Neural crest cell (in vitro differentiated cells): ENCODE measurements at regions not wholly inside any gene's neighbourhood (a gene's known extent, or its start where the extent isn't known, plus 50 kb on each side); places are given as distances from the start of the nearest gene placed in this dataset.

Experiments used
- DNase-seq: peaks from one replicate; pipeline ENCODE4 v3.0.0; 2021; ENCODE audit warnings: low read depth, mixed read lengths, low spot score
- H3K27ac Mint-ChIP-seq: one replicate; pipeline ENCODE4 v1.8.0; 2021; ENCODE audit warnings: mild to moderate bottlenecking, mixed read lengths; ENCODE audit not compliant: unreplicated experiment
- H3K27me3 Mint-ChIP-seq: 2 replicates; pipeline ENCODE4 v1.8.0; 2021; ENCODE audit warnings: low read depth, mild to moderate bottlenecking, mixed read lengths
- H3K36me3 Mint-ChIP-seq: 2 replicates; pipeline ENCODE4 v1.8.0; 2021; ENCODE audit warnings: low read depth, mild to moderate bottlenecking, mixed read lengths
- H3K4me1 Mint-ChIP-seq: 2 replicates; pipeline ENCODE4 v1.8.0; 2021; ENCODE audit warnings: mixed read lengths
- H3K4me3 Mint-ChIP-seq: one replicate; pipeline ENCODE4 v1.8.0; 2021; ENCODE audit warnings: mild to moderate bottlenecking, mixed read lengths
- H3K9me3 Mint-ChIP-seq: 2 replicates; pipeline ENCODE4 v1.8.0; 2021; ENCODE audit warnings: mixed read lengths
- TF ChIP-seq, protein P1 (sequence below): fragments of 200-600 bp; sonication (generic); conservative IDR thresholded peaks from 2 replicates; pipeline ENCODE4 v1.5.0; 2021; ENCODE audit warnings: antibody characterized with exemption, mild to moderate bottlenecking

DNA sequence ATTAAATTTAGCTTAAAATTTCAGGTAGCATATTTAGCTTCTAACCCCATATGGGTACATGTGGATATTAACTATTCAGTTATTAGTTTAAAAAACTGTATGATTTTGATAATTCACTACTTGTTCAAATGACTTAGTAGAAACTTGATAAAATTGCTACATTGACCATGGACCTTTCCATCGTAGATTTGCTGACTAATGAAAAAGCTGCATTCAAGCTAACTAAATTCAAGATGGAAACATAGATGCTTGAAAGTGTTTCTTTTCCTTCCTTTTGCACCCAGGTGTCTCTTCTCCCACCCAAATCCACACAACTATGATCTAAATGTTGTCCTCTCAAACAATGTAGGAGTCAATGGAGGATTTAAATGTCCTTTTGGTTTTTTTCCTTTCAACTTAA, 439.2 kb downstream of the TBC1D4 start:
- Mint-ChIP-seq H3K4me3 (no peak overlapping the region), H3K9me3 (peaks cover 9% of the 10 kb centered on the region), H3K27me3 (no peaks in the 10 kb centered on the region), H3K4me1 (no peaks in the 10 kb centered on the region), H3K36me3 (peaks cover 4% of the 10 kb centered on the region), H3K27ac (no peak overlapping the region)
- TF ChIP-seq, protein P1, sequence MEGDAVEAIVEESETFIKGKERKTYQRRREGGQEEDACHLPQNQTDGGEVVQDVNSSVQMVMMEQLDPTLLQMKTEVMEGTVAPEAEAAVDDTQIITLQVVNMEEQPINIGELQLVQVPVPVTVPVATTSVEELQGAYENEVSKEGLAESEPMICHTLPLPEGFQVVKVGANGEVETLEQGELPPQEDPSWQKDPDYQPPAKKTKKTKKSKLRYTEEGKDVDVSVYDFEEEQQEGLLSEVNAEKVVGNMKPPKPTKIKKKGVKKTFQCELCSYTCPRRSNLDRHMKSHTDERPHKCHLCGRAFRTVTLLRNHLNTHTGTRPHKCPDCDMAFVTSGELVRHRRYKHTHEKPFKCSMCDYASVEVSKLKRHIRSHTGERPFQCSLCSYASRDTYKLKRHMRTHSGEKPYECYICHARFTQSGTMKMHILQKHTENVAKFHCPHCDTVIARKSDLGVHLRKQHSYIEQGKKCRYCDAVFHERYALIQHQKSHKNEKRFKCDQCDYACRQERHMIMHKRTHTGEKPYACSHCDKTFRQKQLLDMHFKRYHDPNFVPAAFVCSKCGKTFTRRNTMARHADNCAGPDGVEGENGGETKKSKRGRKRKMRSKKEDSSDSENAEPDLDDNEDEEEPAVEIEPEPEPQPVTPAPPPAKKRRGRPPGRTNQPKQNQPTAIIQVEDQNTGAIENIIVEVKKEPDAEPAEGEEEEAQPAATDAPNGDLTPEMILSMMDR = no peak
- no peak for DNase-seq

GRCh38 chr13:75038393-75039113, 443.4 kb downstream of the TBC1D4 start:
- no peak for DNase-seq
- Mint-ChIP-seq H3K27ac (no peak overlapping the region), H3K9me3 (peaks cover 21% of the 10 kb centered on the region), H3K27me3 (no peaks in the 10 kb centered on the region), H3K36me3 (peaks cover 13% of the 10 kb centered on the region), H3K4me1 (no peaks in the 10 kb centered on the region), H3K4me3 (no peak overlapping the region)
- TF ChIP-seq, protein P1 = no peak

- no peaks in the 10 kb centered on the region for H3K27me3 Mint-ChIP-seq
- H3K4me1 Mint-ChIP-seq = no peaks in the 10 kb centered on the region
- no peak overlapping the region for H3K4me3 Mint-ChIP-seq
- DNase-seq = no peak
- TF ChIP-seq, protein P1 = no peak
- peaks cover 12% of the 10 kb centered on the region for H3K9me3 Mint-ChIP-seq
- no peak overlapping the region for H3K27ac Mint-ChIP-seq
- H3K36me3 Mint-ChIP-seq = peaks cover 13% of the 10 kb centered on the region
Measured at GRCh38 chr13:75025956-75026355, 456.0 kb downstream of the TBC1D4 start.

- H3K9me3 Mint-ChIP-seq = peaks cover 6% of the 10 kb centered on the region
- H3K27me3 Mint-ChIP-seq = no peaks in the 10 kb centered on the region
- TF ChIP-seq, protein P1 = no peak
- H3K27ac Mint-ChIP-seq = no peak overlapping the region
- H3K4me1 Mint-ChIP-seq = no peaks in the 10 kb centered on the region
- H3K4me3 Mint-ChIP-seq = no peak overlapping the region
- peaks cover 8% of the 10 kb centered on the region for H3K36me3 Mint-ChIP-seq
- DNase-seq = no peak
Measured at GRCh38 chr13:75024602-75025001, 457.4 kb downstream of the TBC1D4 start.

DNA sequence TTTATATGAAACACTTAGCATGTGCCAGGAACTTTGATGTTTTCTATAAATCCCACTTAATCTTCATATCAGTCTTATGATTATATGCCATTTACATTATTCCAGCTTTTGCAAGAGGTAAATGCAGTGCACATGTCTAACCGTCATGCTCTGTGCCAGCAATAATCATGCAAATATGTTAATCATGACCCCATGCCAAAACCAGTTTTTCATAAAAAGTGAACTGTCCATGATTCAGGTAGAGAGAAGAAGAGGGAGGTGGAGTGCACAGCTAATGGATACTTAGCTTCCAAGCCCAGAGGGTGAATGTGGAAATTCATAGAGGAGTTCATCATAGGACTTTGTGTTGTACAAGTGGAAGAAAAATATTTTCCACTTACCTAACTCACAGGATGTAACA, 458.4 kb downstream of the TBC1D4 start:
- DNase-seq = no peak
- Mint-ChIP-seq H3K4me3 (no peak overlapping the region), H3K4me1 (no peaks in the 10 kb centered on the region), H3K36me3 (peaks cover 7% of the 10 kb centered on the region), H3K27ac (no peak overlapping the region), H3K9me3 (peaks cover 7% of the 10 kb centered on the region), H3K27me3 (no peaks in the 10 kb centered on the region)
- TF ChIP-seq, protein P1 = no peak
